ENCODE measurements at regions not wholly inside any gene's neighbourhood (a gene's known extent, or its start where the extent isn't known, plus 50 kb on each side); places are given as distances from the start of the nearest gene placed in this dataset.

DNA sequence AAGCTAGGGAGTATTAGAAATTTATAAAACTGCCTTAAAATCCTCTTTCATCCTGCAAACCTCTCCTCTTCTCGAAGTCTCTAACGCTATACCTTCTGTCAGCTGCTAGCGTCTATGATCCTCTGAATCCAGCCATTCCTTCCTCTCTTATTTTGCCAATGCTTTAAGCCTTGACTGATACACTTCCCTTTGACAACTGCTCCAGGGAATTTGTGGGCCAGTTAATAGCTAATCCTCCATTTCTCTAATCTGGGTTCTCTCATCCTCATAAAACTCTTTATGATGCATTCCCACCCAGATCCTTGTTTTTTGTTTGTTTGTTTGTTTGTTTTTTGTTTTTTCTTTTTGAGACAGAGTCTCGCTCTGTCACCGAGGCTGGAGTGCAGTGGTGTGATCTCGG is 293.6 kb upstream of the PUDP start:
- H3K4me1 ChIP-seq (ENCODE audit: control insufficient read depth, extremely low read depth, insufficient read depth, low read length): no peaks in the 10 kb centered on the region
- no peak for DNase-seq (ENCODE audit: low read depth, low spot score)
- no peak overlapping the region for H2AFZ ChIP-seq (ENCODE audit: low read depth, low read length)
- POLR2A ChIA-PET: no interaction called here
- no peak overlapping the region for H3K4me2 ChIP-seq (ENCODE audit: insufficient read depth, low read length)
- H3K79me2 ChIP-seq (ENCODE audit: control insufficient read depth, insufficient read depth, low read length): no peaks in the 10 kb centered on the region
- TF ChIP-seq POLR2AphosphoS5 (IDR thresholded peaks at IDR 0.05; ENCODE audit: insufficient read depth, low read depth, low read length): no peak
- dilution Hi-C loops (cut with MboI; ENCODE audit: extremely low pct_ligation_motif_present, low sequenced_read_pairs) (no loop called here), intact Hi-C loops (cut with micrococcal nuclease) (no loop called here)
- no TSS peak for BruUV-seq (replicated peaks)
- no peak overlapping the region for H3K27ac ChIP-seq (ENCODE audit: insufficient read depth, low read depth, low read length)
- CTCF ChIA-PET: no interaction called here
- no peaks in the 10 kb centered on the region for H3K36me3 ChIP-seq (ENCODE audit: control insufficient read depth in 2 of 2, extremely low read depth in 1 of 2, insufficient read depth in 2 of 2, low read length in 2 of 2)
- H3K9me3 ChIP-seq (replicated peaks; ENCODE audit: control insufficient read depth, insufficient read depth, low read length): no peaks in the 10 kb centered on the region
- no peak overlapping the region for H3K4me3 ChIP-seq (replicated peaks in 1 of 3; ENCODE audit: insufficient read depth in 1 of 3, low read depth in 1 of 3, low read length in 3 of 3)
- no peak for FAIRE-seq
- no peaks in the 10 kb centered on the region for H3K27me3 ChIP-seq (ENCODE audit: control insufficient read depth in 2 of 2, insufficient read depth in 2 of 2, low read length in 2 of 2)
- H3K9me1 ChIP-seq (replicated peaks; ENCODE audit: control insufficient read depth, extremely low read depth, insufficient read depth, low read length): no peaks in the 10 kb centered on the region
- no peak overlapping the region for H3K9ac ChIP-seq (replicated peaks; ENCODE audit: extremely low read depth, insufficient read depth, low read length)
- no peaks in the 10 kb centered on the region for H4K20me1 ChIP-seq (replicated peaks; ENCODE audit: control insufficient read depth, extremely low read depth, insufficient read depth, low read length)

DNA sequence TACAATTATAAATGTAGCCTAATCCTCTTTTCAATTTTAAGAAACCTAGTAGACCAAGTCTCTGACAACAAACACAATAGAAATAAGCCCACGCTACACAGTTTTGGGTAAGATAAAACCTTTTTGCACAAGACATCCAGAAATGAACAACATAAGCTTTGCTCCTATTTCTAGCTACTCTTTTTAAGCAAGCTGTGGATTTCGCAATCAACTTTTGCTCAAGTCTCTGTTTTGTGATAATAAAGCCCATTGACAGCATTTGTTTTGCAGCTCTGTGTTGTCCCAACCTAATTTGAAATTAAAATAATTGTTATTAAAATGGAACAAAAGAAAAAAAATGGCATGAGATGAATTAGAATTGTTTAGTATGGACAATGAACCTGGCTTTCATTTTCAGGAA is 287.9 kb upstream of the PUDP start:
- H3K36me3 ChIP-seq (ENCODE audit: control insufficient read depth in 2 of 2, extremely low read depth in 1 of 2, insufficient read depth in 2 of 2, low read length in 2 of 2): no peaks in the 10 kb centered on the region
- H4K20me1 ChIP-seq (replicated peaks; ENCODE audit: control insufficient read depth, extremely low read depth, insufficient read depth, low read length): no peaks in the 10 kb centered on the region
- POLR2A ChIA-PET: no interaction called here
- H3K4me1 ChIP-seq (ENCODE audit: control insufficient read depth, extremely low read depth, insufficient read depth, low read length): no peaks in the 10 kb centered on the region
- no peak overlapping the region for H3K9ac ChIP-seq (replicated peaks; ENCODE audit: extremely low read depth, insufficient read depth, low read length)
- no peaks in the 10 kb centered on the region for H3K79me2 ChIP-seq (ENCODE audit: control insufficient read depth, insufficient read depth, low read length)
- H2AFZ ChIP-seq (ENCODE audit: low read depth, low read length): no peak overlapping the region
- DNase-seq (ENCODE audit: low read depth, low spot score) (no peak), FAIRE-seq (no peak)
- H3K9me1 ChIP-seq (replicated peaks; ENCODE audit: control insufficient read depth, extremely low read depth, insufficient read depth, low read length): no peaks in the 10 kb centered on the region
- CTCF ChIA-PET: no interaction called here
- H3K27ac ChIP-seq (ENCODE audit: insufficient read depth, low read depth, low read length): no peak overlapping the region
- no peaks in the 10 kb centered on the region for H3K27me3 ChIP-seq (ENCODE audit: control insufficient read depth in 2 of 2, insufficient read depth in 2 of 2, low read length in 2 of 2)
- no peak overlapping the region for H3K4me2 ChIP-seq (ENCODE audit: insufficient read depth, low read length)
- no TSS peak for BruUV-seq (replicated peaks)
- intact Hi-C loops (cut with micrococcal nuclease) (no loop called here), dilution Hi-C loops (cut with MboI; ENCODE audit: extremely low pct_ligation_motif_present, low sequenced_read_pairs) (no loop called here)
- TF ChIP-seq MYC (IDR thresholded peaks at IDR 0.05; ENCODE audit: low read depth, low read length) (no peak), EZH2 (IDR thresholded peaks at IDR 0.05; ENCODE audit: borderline replicate concordance, low read depth, low read length, severe bottlenecking) (no peak), FOS (IDR thresholded peaks at IDR 0.05; ENCODE audit: borderline replicate concordance, insufficient read depth, low read length) (no peak), POLR2A (IDR thresholded peaks at IDR 0.05; ENCODE audit: low read depth, low read length) (no peak), GATA2 (IDR thresholded peaks at IDR 0.05; ENCODE audit: insufficient read depth, insufficient read length, low read depth, low read length) (no peak), POLR2AphosphoS5 (IDR thresholded peaks at IDR 0.05; ENCODE audit: insufficient read depth, low read depth, low read length) (no peak), JUN (IDR thresholded peaks at IDR 0.05; ENCODE audit: borderline replicate concordance, insufficient read depth, insufficient read length, low read depth) (no peak)
- TF ChIP-seq, protein P1, sequence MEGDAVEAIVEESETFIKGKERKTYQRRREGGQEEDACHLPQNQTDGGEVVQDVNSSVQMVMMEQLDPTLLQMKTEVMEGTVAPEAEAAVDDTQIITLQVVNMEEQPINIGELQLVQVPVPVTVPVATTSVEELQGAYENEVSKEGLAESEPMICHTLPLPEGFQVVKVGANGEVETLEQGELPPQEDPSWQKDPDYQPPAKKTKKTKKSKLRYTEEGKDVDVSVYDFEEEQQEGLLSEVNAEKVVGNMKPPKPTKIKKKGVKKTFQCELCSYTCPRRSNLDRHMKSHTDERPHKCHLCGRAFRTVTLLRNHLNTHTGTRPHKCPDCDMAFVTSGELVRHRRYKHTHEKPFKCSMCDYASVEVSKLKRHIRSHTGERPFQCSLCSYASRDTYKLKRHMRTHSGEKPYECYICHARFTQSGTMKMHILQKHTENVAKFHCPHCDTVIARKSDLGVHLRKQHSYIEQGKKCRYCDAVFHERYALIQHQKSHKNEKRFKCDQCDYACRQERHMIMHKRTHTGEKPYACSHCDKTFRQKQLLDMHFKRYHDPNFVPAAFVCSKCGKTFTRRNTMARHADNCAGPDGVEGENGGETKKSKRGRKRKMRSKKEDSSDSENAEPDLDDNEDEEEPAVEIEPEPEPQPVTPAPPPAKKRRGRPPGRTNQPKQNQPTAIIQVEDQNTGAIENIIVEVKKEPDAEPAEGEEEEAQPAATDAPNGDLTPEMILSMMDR (IDR thresholded peaks at IDR 0.05; ENCODE audit: extremely low read depth in 1 of 2, insufficient read depth in 1 of 2, low read depth in 1 of 2, low read length in 2 of 2): no peak
- TF ChIP-seq, protein P2, sequence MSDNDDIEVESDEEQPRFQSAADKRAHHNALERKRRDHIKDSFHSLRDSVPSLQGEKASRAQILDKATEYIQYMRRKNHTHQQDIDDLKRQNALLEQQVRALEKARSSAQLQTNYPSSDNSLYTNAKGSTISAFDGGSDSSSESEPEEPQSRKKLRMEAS (IDR thresholded peaks at IDR 0.05; ENCODE audit: insufficient read depth, insufficient read length): no peak
- no peaks in the 10 kb centered on the region for H3K9me3 ChIP-seq (replicated peaks; ENCODE audit: control insufficient read depth, insufficient read depth, low read length)
- H3K4me3 ChIP-seq (replicated peaks in 1 of 3; ENCODE audit: insufficient read depth in 1 of 3, low read depth in 1 of 3, low read length in 3 of 3): no peak overlapping the region
